HG03060 (cell line): ENCODE measurements at regions not wholly inside any gene's neighbourhood (a gene's known extent, or its start where the extent isn't known, plus 50 kb on each side); places are given as distances from the start of the nearest gene placed in this dataset.

Experiments used
- ATAC-seq: cut with Tn5 transposase; IDR thresholded peaks from one replicate; pipeline ENCODE4 v1.9.1; 2021; ENCODE audit warnings: low read depth, moderate number of reproducible peaks; ENCODE audit not compliant: unreplicated experiment

GRCh38 chr22:48235744-48236143 is 1473.3 kb downstream of the TBC1D22A start:
- ATAC-seq = no peak

GRCh38 chr22:48234011-48234410 is 1471.6 kb downstream of the TBC1D22A start:
- no peak for ATAC-seq

DNA sequence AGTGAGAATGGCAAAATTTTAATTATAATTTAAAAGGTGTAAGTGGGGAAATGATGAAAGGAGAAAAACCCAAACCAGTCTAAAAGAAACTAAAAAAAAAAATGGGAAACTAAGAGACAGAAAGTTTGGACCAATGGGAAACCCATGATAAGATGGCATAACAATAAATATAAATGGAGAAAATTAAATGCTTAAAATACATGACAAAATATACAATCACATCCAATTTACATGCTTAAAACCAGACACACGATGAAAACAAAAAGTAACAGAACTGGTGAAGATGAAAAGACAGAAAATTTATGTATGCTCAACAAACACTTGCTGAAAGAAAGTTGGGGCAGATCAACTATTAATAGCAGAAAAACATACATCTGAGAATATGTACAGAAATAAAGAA is 1471.1 kb downstream of the TBC1D22A start:
- ATAC-seq = no peak

GRCh38 chr22:48228468-48228867 is 1466.0 kb downstream of the TBC1D22A start:
- no peak for ATAC-seq

DNA sequence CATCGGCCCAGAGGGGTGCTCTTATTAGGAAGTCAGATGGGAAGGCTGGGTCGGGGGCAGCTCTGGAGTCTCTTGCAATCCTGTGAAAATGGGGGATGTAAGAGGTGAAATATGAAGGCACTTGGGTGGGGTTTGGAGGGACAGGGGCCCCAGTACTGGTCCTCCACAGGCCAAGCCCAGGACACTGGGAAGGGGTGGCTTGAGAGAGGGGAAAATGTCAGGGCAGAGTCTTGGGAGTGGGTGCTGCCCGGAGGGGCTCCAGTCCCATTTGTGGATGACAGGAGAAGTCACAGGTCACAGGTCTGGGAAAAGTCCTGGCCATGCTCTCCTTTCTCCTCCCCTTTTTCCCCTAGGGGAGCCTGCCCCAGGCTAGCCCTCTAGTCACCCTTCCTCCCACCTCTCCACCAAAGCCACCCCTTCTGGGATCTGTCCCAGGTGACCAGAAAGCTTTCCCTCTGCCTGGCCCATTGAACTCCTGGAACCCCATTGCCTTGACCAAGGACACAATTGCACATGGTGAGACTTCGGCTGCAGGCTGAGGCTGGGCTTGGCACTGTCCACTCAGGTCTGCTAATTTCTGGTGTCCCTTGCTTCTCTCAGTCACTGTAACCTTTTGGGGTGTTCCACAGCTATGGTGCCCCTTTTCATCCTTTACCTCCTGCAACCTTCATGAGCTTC is 1465.0 kb downstream of the TBC1D22A start:
- no peak for ATAC-seq

DNA sequence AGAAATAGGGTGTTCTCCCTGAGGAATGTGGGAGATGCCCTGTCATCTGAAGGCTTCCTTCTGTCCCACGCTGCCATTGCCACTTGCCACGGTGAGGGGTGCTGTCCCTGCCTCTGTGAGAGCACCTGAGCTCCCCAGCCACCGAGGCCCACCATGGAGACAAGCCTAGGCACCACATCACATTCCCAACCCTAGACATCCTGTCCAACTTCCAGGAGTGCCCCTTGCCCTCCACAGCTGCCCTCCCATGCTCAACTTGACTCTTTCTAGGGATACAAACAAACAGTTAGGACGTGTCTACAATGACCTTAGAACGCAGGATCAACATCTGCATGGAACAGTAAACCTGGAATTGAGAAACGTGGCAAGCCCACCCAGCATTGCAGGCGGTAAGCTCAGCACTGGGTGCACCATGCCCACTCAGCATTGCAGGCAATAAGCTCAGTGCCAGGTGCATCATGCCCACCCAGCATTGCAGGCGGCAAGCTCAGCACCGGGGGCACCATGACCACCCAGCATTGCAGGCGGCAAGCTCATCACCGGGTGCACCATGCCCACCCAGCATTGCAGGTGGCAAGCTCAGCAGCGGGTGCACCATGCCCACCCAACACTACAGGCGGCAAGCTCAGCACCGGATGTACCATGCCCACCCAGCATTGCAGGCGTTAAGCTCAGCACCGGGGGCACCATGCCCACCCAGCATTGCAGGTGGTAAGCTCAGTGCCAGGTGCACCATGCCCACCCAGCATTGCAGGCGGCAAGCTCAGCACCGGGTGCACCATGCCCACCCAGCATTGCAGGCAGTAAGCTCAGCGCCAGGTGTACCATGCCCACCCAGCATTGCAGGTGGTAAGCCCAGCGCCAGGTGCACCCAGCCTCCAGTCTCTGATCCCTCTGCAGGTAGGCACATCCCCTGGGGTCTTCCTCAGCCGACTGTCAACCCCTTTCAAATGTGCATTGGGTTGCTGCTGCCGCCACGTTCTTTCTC is 1463.9 kb downstream of the TBC1D22A start:
- ATAC-seq = no peak

GRCh38 chr22:48224332-48224731 is 1461.9 kb downstream of the TBC1D22A start:
- ATAC-seq = no peak

DNA sequence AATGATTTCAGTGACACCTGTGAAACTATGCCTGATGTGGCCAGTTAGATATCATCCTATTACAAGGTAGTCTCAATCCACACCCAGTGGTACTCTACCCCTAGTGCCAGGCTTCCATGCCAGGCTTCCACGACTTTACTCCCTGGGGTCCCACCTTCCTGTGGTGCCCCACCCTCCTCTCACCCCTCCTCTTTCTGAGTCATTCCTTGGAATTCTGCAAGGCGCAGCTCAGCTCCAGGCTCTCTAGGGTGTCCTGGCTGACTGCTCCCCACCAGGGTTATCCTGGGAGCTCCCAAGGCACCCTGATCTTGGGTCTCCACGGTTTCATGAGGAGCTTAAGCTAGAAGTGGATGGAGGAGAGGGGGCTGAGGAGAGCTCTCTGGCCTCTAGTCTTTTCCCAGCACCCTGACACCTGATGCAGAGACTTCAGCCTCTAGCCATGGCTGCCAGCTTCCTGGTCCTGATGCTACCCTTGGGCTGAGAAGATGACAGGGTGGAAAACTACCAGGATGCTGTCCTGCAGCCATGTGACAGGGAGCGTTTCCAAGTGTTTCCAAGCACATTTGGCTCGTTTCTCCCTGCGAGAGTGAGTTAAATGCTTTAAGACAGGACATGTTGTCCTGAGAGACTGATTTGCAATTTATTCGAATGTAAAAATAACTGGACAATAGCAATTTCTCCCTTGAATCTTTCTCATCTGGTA is 1461.2 kb downstream of the TBC1D22A start:
- no peak for ATAC-seq

DNA sequence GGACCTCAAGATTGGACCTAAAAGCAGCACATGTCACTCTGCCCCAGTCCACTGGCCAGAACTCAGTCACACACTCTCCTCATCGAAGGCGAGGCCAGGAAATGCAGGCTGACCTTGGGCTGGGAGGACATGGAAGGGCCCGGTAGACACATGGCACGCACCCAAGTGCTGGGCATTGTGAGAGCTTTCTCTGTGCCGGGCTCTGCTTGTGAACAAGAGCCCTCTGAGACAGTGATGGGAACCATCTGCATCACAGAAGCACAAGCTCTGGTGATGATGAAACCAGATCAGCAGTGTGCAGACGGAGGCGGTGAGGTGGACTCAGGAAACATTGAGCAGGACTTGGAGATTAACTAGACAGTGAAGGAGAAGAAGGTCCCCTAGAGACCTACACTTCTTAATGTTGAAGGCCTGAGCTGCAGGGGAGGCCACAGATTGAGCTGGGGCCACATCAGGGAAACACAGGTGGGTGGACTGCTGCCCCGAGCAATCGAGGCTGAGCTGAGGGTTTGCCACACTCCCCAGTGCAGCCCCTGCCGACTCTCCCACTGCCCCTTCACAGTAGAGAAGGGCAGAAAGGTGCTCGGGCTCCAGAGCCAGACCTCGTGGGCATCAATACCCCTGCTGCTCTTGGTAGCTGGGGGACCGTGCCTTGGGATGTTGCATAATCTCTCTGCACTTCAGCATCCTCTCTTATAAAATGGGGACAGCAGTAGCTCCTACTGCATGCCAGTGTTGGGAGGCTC is 1460.5 kb downstream of the TBC1D22A start:
- no peak for ATAC-seq

DNA sequence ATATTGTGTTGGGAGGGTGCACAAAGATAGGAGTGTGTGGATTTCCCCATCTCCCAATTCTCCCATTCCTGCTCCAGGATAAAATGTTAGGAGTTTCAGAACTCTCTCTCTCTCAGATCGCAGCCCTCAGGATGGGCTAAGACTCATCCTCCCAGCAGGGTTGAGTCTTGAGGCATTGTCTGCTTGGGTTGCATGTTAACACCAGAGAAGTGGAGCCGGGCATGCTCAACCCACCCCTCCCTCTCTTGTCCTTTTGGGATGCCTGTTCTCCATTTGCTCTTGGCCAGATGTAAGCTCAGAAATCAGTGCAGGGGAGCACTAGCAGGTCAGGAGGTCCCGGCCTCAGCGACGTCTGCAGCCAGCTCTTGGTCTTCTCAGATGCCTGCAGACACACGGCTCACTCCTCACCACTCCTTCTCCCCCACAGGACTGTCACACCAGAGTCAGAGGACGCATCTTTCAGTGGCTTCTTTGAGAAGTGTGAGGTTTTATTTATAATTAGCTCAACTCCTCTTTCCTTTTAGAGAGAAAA is 1456.5 kb downstream of the TBC1D22A start:
- ATAC-seq = no peak

- ATAC-seq = no peak
Measured at GRCh38 chr22:48217596-48217995, 1455.1 kb downstream of the TBC1D22A start.

GRCh38 chr22:48212727-48213126 is 1450.3 kb downstream of the TBC1D22A start:
- ATAC-seq = no peak

- ATAC-seq = no peak
Measured at GRCh38 chr22:48210812-48211211, 1448.4 kb downstream of the TBC1D22A start.

DNA sequence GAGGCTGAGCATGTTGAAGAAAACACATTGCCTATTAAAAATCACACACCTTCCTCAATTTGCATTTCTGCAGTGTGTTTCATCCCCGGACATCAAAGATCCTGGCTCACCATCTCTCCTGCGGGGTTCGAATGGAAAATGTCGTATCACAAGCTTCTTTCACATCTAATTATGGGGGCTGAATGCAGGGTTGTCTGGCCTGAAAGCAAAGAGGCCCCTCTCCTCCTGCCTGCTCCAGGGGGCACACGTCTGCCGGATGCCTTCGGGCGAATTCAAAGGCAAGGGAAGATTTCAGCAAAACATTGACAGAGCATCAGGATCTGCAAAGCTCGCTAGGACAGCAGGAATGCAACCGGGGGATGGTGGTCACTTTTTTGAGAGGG is 1447.7 kb downstream of the TBC1D22A start:
- ATAC-seq = no peak

DNA sequence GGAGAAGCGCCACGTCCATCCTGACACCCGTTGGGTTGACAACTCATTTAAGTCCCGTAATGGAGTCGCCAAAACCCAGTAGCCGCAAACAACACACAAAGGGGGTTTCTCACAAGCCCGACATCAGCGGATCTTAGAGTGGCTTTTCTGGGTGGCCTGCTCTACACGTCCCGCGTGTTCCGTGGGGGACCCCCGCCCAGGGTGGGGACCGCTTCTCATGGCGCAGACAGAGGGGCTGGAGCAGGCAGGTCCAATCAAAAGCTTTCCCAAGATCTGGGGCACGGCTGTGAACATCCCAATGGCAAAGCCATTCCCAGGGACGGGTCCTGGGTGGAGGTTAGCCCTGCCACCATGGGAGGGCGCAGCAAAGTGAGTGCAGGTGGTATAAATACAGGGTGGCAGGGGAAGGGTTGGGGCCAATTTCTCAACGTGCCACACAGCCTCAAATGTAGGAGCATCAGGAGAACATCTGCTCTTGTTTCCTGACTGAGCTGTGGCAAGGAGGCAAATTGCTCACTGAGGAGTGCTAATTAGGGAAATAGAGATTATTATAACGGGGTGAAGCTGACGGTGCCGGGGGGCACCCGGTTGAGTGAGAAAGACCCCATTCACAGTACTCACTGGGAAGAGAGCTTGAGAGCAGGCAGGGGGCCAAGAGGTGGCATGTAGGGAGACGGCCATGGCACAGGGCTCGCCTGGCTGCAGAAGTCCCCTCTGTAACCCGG is 1447.2 kb downstream of the TBC1D22A start:
- no peak for ATAC-seq

DNA sequence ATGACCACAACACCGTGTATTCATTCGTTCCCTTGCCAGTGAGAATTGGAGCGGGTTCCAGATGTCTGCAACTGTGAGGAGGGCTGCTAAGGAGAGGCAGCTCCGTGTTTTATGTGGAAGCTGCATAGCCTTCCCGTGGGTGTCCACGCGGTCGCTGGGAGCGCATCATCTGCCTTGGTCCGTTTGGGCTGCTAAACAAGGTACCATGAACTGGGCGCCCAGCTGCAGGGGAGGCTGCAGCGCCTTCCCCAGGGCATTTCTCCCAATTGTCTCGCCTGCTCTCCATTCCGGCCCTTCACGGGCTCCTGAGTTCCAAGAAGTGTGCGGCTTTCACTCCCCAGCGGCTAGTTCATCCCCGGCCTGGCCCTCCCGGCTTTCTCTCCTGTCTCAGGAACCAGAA is 1446.4 kb downstream of the TBC1D22A start:
- no peak for ATAC-seq

GRCh38 chr22:48207919-48208535 is 1445.6 kb downstream of the TBC1D22A start:
- no peak for ATAC-seq

DNA sequence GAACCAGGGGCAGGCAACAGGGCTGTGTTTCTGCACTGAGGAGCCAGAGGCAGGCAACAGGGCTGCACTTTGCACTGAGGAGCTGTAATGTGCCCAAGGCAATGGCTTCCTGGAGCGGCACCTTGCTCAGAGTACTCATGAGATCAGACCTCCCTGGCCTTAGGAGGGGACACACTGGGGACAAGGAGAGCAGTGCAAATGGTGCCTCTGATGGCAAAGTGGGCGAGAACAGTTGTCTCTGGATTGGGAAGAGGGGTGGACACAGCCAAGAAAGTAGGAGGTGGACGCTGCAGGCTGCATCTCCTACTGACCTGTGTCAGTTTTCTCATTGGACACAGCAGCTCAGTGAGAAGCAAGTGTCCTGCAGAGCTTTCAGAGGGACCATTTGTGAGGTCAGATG is 1443.3 kb downstream of the TBC1D22A start:
- no peak for ATAC-seq

- no peak for ATAC-seq
Measured at GRCh38 chr22:48205161-48205560, 1442.7 kb downstream of the TBC1D22A start.
